Gastroesophageal sphincter (tissue), 3 donors: ENCODE measurements at regions not wholly inside any gene's neighbourhood (a gene's known extent, or its start where the extent isn't known, plus 50 kb on each side); places are given as distances from the start of the nearest gene placed in this dataset.

ENCODE experiments used
- CTCF ChIP-seq, 4 experiments: fragments of 200-600 bp in 2 of 4; fragments of 450-650 bp in 2 of 4; sonication (generic) in 1 of 4; IDR thresholded peaks; one replicate each; pipeline ENCODE4 v1.5.1; 2017 to 2019; ENCODE audit warnings: antibody characterized with exemption in 4 of 4, mild to moderate bottlenecking in 2 of 4, moderate library complexity in 2 of 4
- EP300 ChIP-seq: sonication (generic); formaldehyde crosslinking; IDR thresholded peaks from one replicate; pipeline ENCODE4 v1.6.1; 2017; ENCODE audit warnings: antibody characterized with exemption, mild to moderate bottlenecking
- POLR2A ChIP-seq, 2 donors: fragments of 450-650 bp; IDR thresholded peaks; one replicate each; pipeline ENCODE4 v1.6.1; 2017; ENCODE audit warnings: antibody characterized with exemption in 2 of 2, mild to moderate bottlenecking in 2 of 2, moderate library complexity in 1 of 2
- POLR2AphosphoS5 ChIP-seq: sonication (generic); formaldehyde crosslinking; IDR thresholded peaks from one replicate; pipeline ENCODE4 v1.6.1; 2017; ENCODE audit warnings: antibody characterized with exemption

GRCh38 chr2:235343869-235344268, 150.0 kb upstream of the AGAP1 start:
- no peak for TF ChIP-seq POLR2AphosphoS5
- no peak for TF ChIP-seq POLR2A (IDR thresholded peaks at IDR 0.05)
- TF ChIP-seq CTCF (IDR thresholded peaks at IDR 0.05) = no peak
- TF ChIP-seq EP300 = no peak
